Neural cell (in vitro differentiated cells): ENCODE measurements at regions not wholly inside any gene's neighbourhood (a gene's known extent, or its start where the extent isn't known, plus 50 kb on each side); places are given as distances from the start of the nearest gene placed in this dataset.

ENCODE experiments used
- H2AFZ ChIP-seq: fragments of 200-600, 300-800 bp; sonication (generic), shearing (Covaris generic); 2 replicates; pipeline ENCODE4 v1.6.0; 2014; ENCODE audit warnings: low read depth, mild to moderate bottlenecking, antibody characterized with exemption, low read length, moderate library complexity
- H3F3A ChIP-seq: fragments of 200-600 bp; shearing (Covaris generic); 2 replicates; pipeline ENCODE4 v1.6.1; 2016; ENCODE audit warnings: mild to moderate bottlenecking, moderate library complexity, mixed read lengths, antibody characterized with exemption, low read length; ENCODE audit not compliant: insufficient read depth, poor library complexity, severe bottlenecking
- H3K27ac ChIP-seq: fragments of 200-600, 300-800 bp; sonication (generic), shearing (Covaris generic); 2 replicates; pipeline ENCODE4 v1.5.1; 2014; ENCODE audit warnings: mild to moderate bottlenecking, low read length, moderate library complexity
- H3K27me3 ChIP-seq: fragments of 300-800, 200-600 bp; sonication (generic), shearing (Covaris generic); 2 replicates; pipeline ENCODE4 v1.6.0; 2014; ENCODE audit warnings: mild to moderate bottlenecking, low read depth, low read length, moderate library complexity; ENCODE audit not compliant: insufficient read depth
- H3K36me3 ChIP-seq: fragments of 300-800, 200-600 bp; sonication (generic), shearing (Covaris generic); 2 replicates; pipeline ENCODE4 v1.5.1; 2014; ENCODE audit warnings: mild to moderate bottlenecking, antibody characterized with exemption, low read length, moderate library complexity; ENCODE audit not compliant: insufficient read depth
- H3K4me2 ChIP-seq: fragments of 300-800, 200-600 bp; sonication (generic), shearing (Covaris generic); 2 replicates; pipeline ENCODE4 v1.6.0; 2014; ENCODE audit warnings: mild to moderate bottlenecking, low read length
- H3K4me3 ChIP-seq: fragments of 300-800, 200-600 bp; sonication (generic), shearing (Covaris generic); 2 replicates; pipeline ENCODE4 v1.5.1; 2014; ENCODE audit warnings: mild to moderate bottlenecking, low read length, moderate library complexity
- H3K79me2 ChIP-seq: fragments of 200-600 bp; shearing (Covaris generic); replicated peaks from 2 replicates; pipeline ENCODE4 v1.6.0; 2014; ENCODE audit warnings: mild to moderate bottlenecking, low read length, moderate library complexity; ENCODE audit not compliant: insufficient read depth
- H3K9ac ChIP-seq: fragments of 300-800, 200-600 bp; sonication (generic), shearing (Covaris generic); 2 replicates; pipeline ENCODE4 v1.6.1; 2016; ENCODE audit warnings: mild to moderate bottlenecking, low read length, mixed read lengths
- H3K9me2 ChIP-seq: fragments of 200-600 bp; shearing (Covaris generic); 2 replicates; pipeline ENCODE4 v1.6.1; 2016; ENCODE audit warnings: mild to moderate bottlenecking, low read length, mixed read lengths; ENCODE audit not compliant: insufficient read depth
- H3K9me3 ChIP-seq: fragments of 200-600, 300-800 bp; sonication (generic), shearing (Covaris generic); 2 replicates; pipeline ENCODE4 v1.6.1; 2016; ENCODE audit warnings: mild to moderate bottlenecking, mixed run types, low read length, moderate library complexity, mixed read lengths
- H4K20me1 ChIP-seq: fragments of 200-600 bp; shearing (Covaris generic); 2 replicates; pipeline ENCODE4 v1.6.1; 2016; ENCODE audit warnings: mild to moderate bottlenecking, mixed run types; ENCODE audit not compliant: insufficient read depth
- EP300 ChIP-seq: fragments of 450-650 bp; conservative IDR thresholded peaks from 2 replicates; pipeline ENCODE4 v1.6.1; 2014; ENCODE audit warnings: antibody characterized with exemption, mild to moderate bottlenecking, moderate library complexity; ENCODE audit not compliant: poor library complexity, severe bottlenecking
- EZH2 ChIP-seq: fragments of 200-600, 300-800 bp; shearing (Covaris generic), sonication (generic); IDR thresholded peaks from 2 replicates; pipeline ENCODE4 v1.6.1; 2014; ENCODE audit warnings: antibody characterized with exemption, low read length, borderline replicate concordance, mild to moderate bottlenecking; ENCODE audit not compliant: insufficient read depth, poor library complexity, severe bottlenecking
- MXI1 ChIP-seq: fragments of 450-650 bp; conservative IDR thresholded peaks from 2 replicates; pipeline ENCODE4 v1.6.1; 2014; ENCODE audit warnings: antibody characterized with exemption, mild to moderate bottlenecking; ENCODE audit not compliant: poor library complexity, severe bottlenecking
- POLR2AphosphoS5 ChIP-seq: IDR thresholded peaks from 2 replicates; pipeline ENCODE4 v1.6.1; 2012
- RAD21 ChIP-seq: fragments of 450-650 bp; conservative IDR thresholded peaks from 2 replicates; pipeline ENCODE4 v1.6.1; 2014; ENCODE audit warnings: antibody characterized with exemption, mild to moderate bottlenecking, moderate library complexity
- SMC3 ChIP-seq: fragments of 450-650 bp; conservative IDR thresholded peaks from 2 replicates; pipeline ENCODE4 v1.6.1; 2014; ENCODE audit warnings: antibody characterized with exemption, mild to moderate bottlenecking, moderate library complexity; ENCODE audit not compliant: poor library complexity
- TAF1 ChIP-seq: IDR thresholded peaks from 2 replicates; pipeline ENCODE4 v1.6.1; 2012; ENCODE audit warnings: low read depth
- TF ChIP-seq, protein P1 (sequence below): IDR thresholded peaks from 2 replicates; pipeline ENCODE4 v1.6.1; 2012; ENCODE audit warnings: borderline replicate concordance
- TF ChIP-seq, protein P2 (sequence below): fragments of 450-650 bp; IDR thresholded peaks from 2 replicates; pipeline ENCODE4 v1.5.1; 2014; ENCODE audit warnings: antibody characterized with exemption, mild to moderate bottlenecking, moderate library complexity; ENCODE audit not compliant: poor library complexity, severe bottlenecking

DNA sequence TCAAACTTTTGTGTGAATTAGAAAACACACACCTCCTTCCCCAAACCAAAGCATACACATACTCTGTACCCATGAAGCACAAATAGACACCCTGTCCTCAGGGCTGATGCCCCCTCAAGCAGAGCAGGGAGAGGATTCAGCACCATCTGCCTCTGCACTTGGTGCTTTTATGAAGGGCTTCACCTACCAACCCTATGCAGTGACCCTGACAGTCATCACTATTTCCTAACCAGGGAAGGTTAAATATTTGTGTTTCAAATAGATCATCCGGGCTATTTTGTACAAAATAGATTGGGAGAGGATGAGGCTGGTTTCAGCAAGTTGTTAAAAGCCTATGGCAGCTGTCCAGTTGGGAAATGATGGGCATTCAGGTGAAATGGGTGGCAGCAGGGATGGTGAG, 396.2 kb downstream of the ZSWIM6 start:
- H2AFZ ChIP-seq, result no peak overlapping the region
- TF ChIP-seq, protein P1, sequence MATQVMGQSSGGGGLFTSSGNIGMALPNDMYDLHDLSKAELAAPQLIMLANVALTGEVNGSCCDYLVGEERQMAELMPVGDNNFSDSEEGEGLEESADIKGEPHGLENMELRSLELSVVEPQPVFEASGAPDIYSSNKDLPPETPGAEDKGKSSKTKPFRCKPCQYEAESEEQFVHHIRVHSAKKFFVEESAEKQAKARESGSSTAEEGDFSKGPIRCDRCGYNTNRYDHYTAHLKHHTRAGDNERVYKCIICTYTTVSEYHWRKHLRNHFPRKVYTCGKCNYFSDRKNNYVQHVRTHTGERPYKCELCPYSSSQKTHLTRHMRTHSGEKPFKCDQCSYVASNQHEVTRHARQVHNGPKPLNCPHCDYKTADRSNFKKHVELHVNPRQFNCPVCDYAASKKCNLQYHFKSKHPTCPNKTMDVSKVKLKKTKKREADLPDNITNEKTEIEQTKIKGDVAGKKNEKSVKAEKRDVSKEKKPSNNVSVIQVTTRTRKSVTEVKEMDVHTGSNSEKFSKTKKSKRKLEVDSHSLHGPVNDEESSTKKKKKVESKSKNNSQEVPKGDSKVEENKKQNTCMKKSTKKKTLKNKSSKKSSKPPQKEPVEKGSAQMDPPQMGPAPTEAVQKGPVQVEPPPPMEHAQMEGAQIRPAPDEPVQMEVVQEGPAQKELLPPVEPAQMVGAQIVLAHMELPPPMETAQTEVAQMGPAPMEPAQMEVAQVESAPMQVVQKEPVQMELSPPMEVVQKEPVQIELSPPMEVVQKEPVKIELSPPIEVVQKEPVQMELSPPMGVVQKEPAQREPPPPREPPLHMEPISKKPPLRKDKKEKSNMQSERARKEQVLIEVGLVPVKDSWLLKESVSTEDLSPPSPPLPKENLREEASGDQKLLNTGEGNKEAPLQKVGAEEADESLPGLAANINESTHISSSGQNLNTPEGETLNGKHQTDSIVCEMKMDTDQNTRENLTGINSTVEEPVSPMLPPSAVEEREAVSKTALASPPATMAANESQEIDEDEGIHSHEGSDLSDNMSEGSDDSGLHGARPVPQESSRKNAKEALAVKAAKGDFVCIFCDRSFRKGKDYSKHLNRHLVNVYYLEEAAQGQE, result no peak
- TF ChIP-seq, protein P2, sequence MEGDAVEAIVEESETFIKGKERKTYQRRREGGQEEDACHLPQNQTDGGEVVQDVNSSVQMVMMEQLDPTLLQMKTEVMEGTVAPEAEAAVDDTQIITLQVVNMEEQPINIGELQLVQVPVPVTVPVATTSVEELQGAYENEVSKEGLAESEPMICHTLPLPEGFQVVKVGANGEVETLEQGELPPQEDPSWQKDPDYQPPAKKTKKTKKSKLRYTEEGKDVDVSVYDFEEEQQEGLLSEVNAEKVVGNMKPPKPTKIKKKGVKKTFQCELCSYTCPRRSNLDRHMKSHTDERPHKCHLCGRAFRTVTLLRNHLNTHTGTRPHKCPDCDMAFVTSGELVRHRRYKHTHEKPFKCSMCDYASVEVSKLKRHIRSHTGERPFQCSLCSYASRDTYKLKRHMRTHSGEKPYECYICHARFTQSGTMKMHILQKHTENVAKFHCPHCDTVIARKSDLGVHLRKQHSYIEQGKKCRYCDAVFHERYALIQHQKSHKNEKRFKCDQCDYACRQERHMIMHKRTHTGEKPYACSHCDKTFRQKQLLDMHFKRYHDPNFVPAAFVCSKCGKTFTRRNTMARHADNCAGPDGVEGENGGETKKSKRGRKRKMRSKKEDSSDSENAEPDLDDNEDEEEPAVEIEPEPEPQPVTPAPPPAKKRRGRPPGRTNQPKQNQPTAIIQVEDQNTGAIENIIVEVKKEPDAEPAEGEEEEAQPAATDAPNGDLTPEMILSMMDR, result no peak
- TF ChIP-seq EZH2 (no peak), RAD21 (no peak), SMC3 (no peak), EP300 (no peak), TAF1 (no peak), MXI1 (no peak), POLR2AphosphoS5 (no peak)

DNA sequence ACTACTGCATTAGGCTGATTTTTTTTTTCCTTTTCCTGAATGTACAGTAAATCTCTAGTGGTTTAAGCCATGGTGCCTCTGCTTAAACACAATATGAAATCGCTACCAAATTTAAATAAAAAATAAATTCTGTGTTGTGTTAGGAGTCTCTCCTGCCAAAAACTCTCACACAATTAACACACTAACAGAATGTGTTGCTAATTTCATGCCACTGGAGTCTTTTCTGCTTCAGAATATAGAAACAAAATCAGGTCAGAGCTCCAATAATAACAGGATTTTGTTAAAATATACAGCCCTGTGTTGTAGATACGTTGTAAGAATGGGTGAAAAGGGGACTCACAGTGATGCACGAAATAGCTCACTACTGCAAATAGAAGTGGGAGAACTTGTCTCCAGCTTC, 398.8 kb downstream of the ZSWIM6 start:
- no peak overlapping the region for H3K4me3 ChIP-seq
- peaks cover 2% of the 10 kb centered on the region for H3F3A ChIP-seq
- no peak overlapping the region for H3K9ac ChIP-seq
- no peaks in the 10 kb centered on the region for H3K9me2 ChIP-seq
- no peaks in the 10 kb centered on the region for H4K20me1 ChIP-seq
- H3K9me3 ChIP-seq, result no peaks in the 10 kb centered on the region
- H3K4me2 ChIP-seq, result no peak overlapping the region
- H2AFZ ChIP-seq, result no peak overlapping the region
- H3K27ac ChIP-seq, result no peak overlapping the region
- H3K36me3 ChIP-seq, result no peaks in the 10 kb centered on the region
- TF ChIP-seq SMC3 (no peak), EZH2 (no peak), TAF1 (no peak), POLR2AphosphoS5 (no peak), RAD21 (no peak), EP300 (no peak)
- TF ChIP-seq, protein P2, result no peak
- TF ChIP-seq, protein P1, result no peak
- H3K27me3 ChIP-seq, result no peaks in the 10 kb centered on the region
- no peaks in the 10 kb centered on the region for H3K79me2 ChIP-seq

More for the DNA sequence above, 396.2 kb downstream of the ZSWIM6 start:
- H4K20me1 ChIP-seq, result no peaks in the 10 kb centered on the region
- H3K4me3 ChIP-seq, result no peak overlapping the region
- no peaks in the 10 kb centered on the region for H3K9me2 ChIP-seq
- no peaks in the 10 kb centered on the region for H3K36me3 ChIP-seq
- no peak overlapping the region for H3K27ac ChIP-seq
- H3K9ac ChIP-seq, result no peak overlapping the region
- no peak overlapping the region for H3K4me2 ChIP-seq
- H3K27me3 ChIP-seq, result no peaks in the 10 kb centered on the region
- no peaks in the 10 kb centered on the region for H3F3A ChIP-seq
- H3K79me2 ChIP-seq, result no peaks in the 10 kb centered on the region
- H3K9me3 ChIP-seq, result no peaks in the 10 kb centered on the region
